B cell (primary cell): ENCODE measurements at regions not wholly inside any gene's neighbourhood (a gene's known extent, or its start where the extent isn't known, plus 50 kb on each side); places are given as distances from the start of the nearest gene placed in this dataset.

Experiments used
- ATAC-seq: fragments of 200-7000 bp; cut with Tn5 transposase; one replicate; pipeline ENCODE4 v1.10.0; 2021; ENCODE audit warnings: low read depth, mild to moderate bottlenecking, moderate number of reproducible peaks, moderate library complexity
- CTCF ChIA-PET: fragments of 350-600 bp; sonication (Branson Sonifier 250); formaldehyde crosslinking; loops from one replicate; lab custom pipeline; 2021; ENCODE audit warnings: antibody characterized with exemption, inconsistent platforms; lab: Charles Lee
- POLR2A ChIA-PET: fragments of 350-600 bp; sonication (Branson Sonifier 250); formaldehyde crosslinking; loops from one replicate; lab custom pipeline; 2021; ENCODE audit warnings: antibody characterized with exemption; lab: Charles Lee
- DNase-seq: peaks from one replicate; pipeline ENCODE4 v3.0.0; 2013
- H2AFZ ChIP-seq: 2 replicates; pipeline ENCODE4 v1.6.1; 2012; ENCODE audit warnings: mild to moderate bottlenecking, low read depth, low read length; ENCODE audit not compliant: insufficient read depth, poor library complexity, severe bottlenecking
- H3K27ac ChIP-seq, 2 donors: 1 replicate in 1 of 2; 2 replicates in 1 of 2; pipeline ENCODE4 v1.5.1; 2012 to 2013; ENCODE audit warnings: low read length in 2 of 2, mild to moderate bottlenecking in 2 of 2, moderate library complexity in 1 of 2
- H3K27me3 ChIP-seq, 4 experiments: fragments of 200-600 bp in 1 of 4; sonication (generic) in 1 of 4; replicated peaks in 1 of 4; 1 replicate in 2 of 4; 2 replicates in 2 of 4; pipeline versions ENCODE4 v1.6.1 to v1.7.0; 2013 to 2016; ENCODE audit warnings: low read length in 3 of 4, mild to moderate bottlenecking in 2 of 4, mixed read lengths in 1 of 4, moderate library complexity in 1 of 4; ENCODE audit not compliant: insufficient read depth in 4 of 4, control insufficient read depth in 3 of 4; ENCODE audit errors: control extremely low read depth in 1 of 4
- H3K36me3 ChIP-seq, 2 experiments: replicated peaks in 1 of 2; 1 replicate in 1 of 2; 2 replicates in 1 of 2; pipeline versions ENCODE4 v1.6.1 to v1.7.1; 2013; ENCODE audit warnings: low read length in 1 of 2; ENCODE audit not compliant: insufficient read depth in 2 of 2, control insufficient read depth in 1 of 2; ENCODE audit errors: control extremely low read depth in 1 of 2, extremely low read depth in 1 of 2
- H3K4me1 ChIP-seq, 2 donors: fragments of 200-600 bp in 1 of 2; sonication (generic) in 1 of 2; 1 replicate in 1 of 2; 2 replicates in 1 of 2; pipeline versions ENCODE4 v1.5.1 to v1.6.1; 2013 to 2017; ENCODE audit warnings: low read length in 2 of 2; ENCODE audit not compliant: control insufficient read depth in 2 of 2, insufficient read depth in 2 of 2
- H3K4me2 ChIP-seq: replicated peaks from 2 replicates; pipeline ENCODE3; 2012; ENCODE audit warnings: mild to moderate bottlenecking, low read depth, low read length; ENCODE audit not compliant: poor library complexity, severe bottlenecking
- H3K4me3 ChIP-seq, 5 experiments: fragments of 200-600 bp in 1 of 5; sonication (generic) in 1 of 5; 1 replicate in 3 of 5; 2 replicates in 2 of 5; pipeline versions ENCODE4 v1.5.1 to v1.7.0; 2011 to 2016; ENCODE audit warnings: low read length in 4 of 5, mild to moderate bottlenecking in 4 of 5, low read depth in 2 of 5, control low read depth in 1 of 5, moderate library complexity in 1 of 5; ENCODE audit not compliant: insufficient read depth in 1 of 5; ENCODE audit errors: control extremely low read depth in 1 of 5, extremely low read depth in 1 of 5
- H3K79me2 ChIP-seq: fragments of 200-600 bp; sonication (generic); one replicate; pipeline ENCODE4 v1.6.0; 2016; ENCODE audit warnings: low read length; ENCODE audit not compliant: control insufficient read depth, insufficient read depth
- H3K9ac ChIP-seq: fragments of 200-600 bp; sonication (generic); 2 replicates; pipeline ENCODE4 v1.6.1; 2017; ENCODE audit warnings: mild to moderate bottlenecking, low read length, moderate library complexity
- H3K9me3 ChIP-seq, 3 donors: one replicate each; pipeline versions ENCODE4 v1.6.1 to v1.7.1; 2013; ENCODE audit warnings: low read length in 2 of 3; ENCODE audit not compliant: control insufficient read depth in 2 of 3, insufficient read depth in 1 of 3; ENCODE audit errors: control extremely low read depth in 1 of 3
- H4K20me1 ChIP-seq: 2 replicates; pipeline ENCODE4 v1.6.0; 2012; ENCODE audit warnings: mild to moderate bottlenecking, low read length; ENCODE audit not compliant: insufficient read depth, control insufficient read depth, poor library complexity, severe bottlenecking
- H3K27ac Mint-ChIP-seq: one replicate; pipeline ENCODE4 v1.8.0; 2021; ENCODE audit warnings: mixed read lengths
- H3K27me3 Mint-ChIP-seq: one replicate; pipeline ENCODE4 v1.8.0; 2021; ENCODE audit warnings: mixed read lengths
- H3K4me1 Mint-ChIP-seq: one replicate; pipeline ENCODE4 v1.8.0; 2021; ENCODE audit warnings: mixed read lengths
- H3K4me3 Mint-ChIP-seq: one replicate; pipeline ENCODE4 v1.8.0; 2021; ENCODE audit warnings: mixed read lengths
- H3K9me3 Mint-ChIP-seq: one replicate; pipeline ENCODE4 v1.8.0; 2022; ENCODE audit warnings: mixed read lengths; ENCODE audit not compliant: insufficient read depth
- CTCF ChIP-seq: fragments of 200-600 bp; IDR thresholded peaks from one replicate; pipeline ENCODE4 v1.8.0; 2022; ENCODE audit warnings: antibody characterized with exemption, mild to moderate bottlenecking
- EZH2 ChIP-seq: IDR thresholded peaks from 2 replicates; pipeline ENCODE4 v1.6.1; 2012; ENCODE audit warnings: borderline replicate concordance, low read depth, mild to moderate bottlenecking, moderate library complexity, low read length; ENCODE audit not compliant: insufficient read depth, poor library complexity, severe bottlenecking
- WGBS: methylation state at CpG from one replicate; pipeline ENCODE4 v1.1.5; 2013; ENCODE audit warnings: missing lambda C conversion rate; ENCODE audit not compliant: insufficient coverage; 5-methylcytosine and 5-hydroxymethylcytosine counted together
- intact Hi-C: fragments of 100-400 bp; cut with micrococcal nuclease; formaldehyde crosslinking; loops from one replicate; pipeline ENCODE4 v1.10.0; 2022

DNA sequence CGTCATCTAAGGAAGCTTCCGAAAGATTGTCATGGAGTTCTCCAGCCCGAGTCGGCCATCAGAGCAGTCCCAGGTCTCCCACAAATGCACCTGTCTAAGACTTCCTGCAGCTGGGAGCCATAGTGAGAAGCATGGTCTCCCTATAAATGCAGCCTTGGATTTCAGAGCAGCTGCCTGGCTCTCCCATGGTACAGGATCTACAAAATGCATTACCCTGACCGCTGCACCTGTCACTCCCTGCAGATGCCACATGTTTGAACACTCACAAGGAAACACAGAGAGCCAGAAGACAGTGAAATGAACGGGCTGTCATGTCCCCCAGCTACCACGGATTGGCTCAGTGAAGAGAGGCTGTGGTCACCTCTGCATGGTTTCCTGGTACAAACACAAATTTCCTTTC lies 702.7 kb downstream of the MED13L start:
- H3K9me3 Mint-ChIP-seq = peaks cover 4% of the 10 kb centered on the region
- H2AFZ ChIP-seq = no peak overlapping the region
- TF ChIP-seq EZH2 = no peak
- no peak for TF ChIP-seq CTCF

GRCh38 chr12:115572440-115572839 lies 705.1 kb downstream of the MED13L start:
- Histone ChIP-seq H3K9ac (no peak overlapping the region), H4K20me1 (no peaks in the 10 kb centered on the region), H3K4me2 (no peak overlapping the region), H3K4me1 (no peaks in the 10 kb centered on the region), H2AFZ (no peak overlapping the region), H3K36me3 (no peaks in the 10 kb centered on the region), H3K9me3 (peaks cover 0 to 2% (median 0%) of the 10 kb centered on the region in 3 donors), H3K27me3 (no peaks in the 10 kb centered on the region), H3K27ac (no peak overlapping the region), H3K79me2 (no peaks in the 10 kb centered on the region), H3K4me3 (no peak overlapping the region)
- DNase-seq (no peak), ATAC-seq (no peak)
- Mint-ChIP-seq H3K27me3 (peaks cover 3% of the 10 kb centered on the region), H3K9me3 (peaks cover 3% of the 10 kb centered on the region), H3K4me3 (no peak overlapping the region), H3K4me1 (no peaks in the 10 kb centered on the region), H3K27ac (no peak overlapping the region)
- CTCF ChIA-PET = no interaction called here
- TF ChIP-seq CTCF = no peak
- TF ChIP-seq EZH2 = no peak
- POLR2A ChIA-PET = no interaction called here
- intact Hi-C loops = no loop called here
- WGBS = 100% methylated on average over 2 of the region's 2 CpGs

More for the DNA sequence above, 702.7 kb downstream of the MED13L start:
- no peaks in the 10 kb centered on the region for H4K20me1 ChIP-seq
- no peak overlapping the region for H3K27ac ChIP-seq
- H3K4me1 ChIP-seq = no peaks in the 10 kb centered on the region
- no peak overlapping the region for H3K9ac ChIP-seq
- no peak overlapping the region for H3K4me2 ChIP-seq
- no peaks in the 10 kb centered on the region for H3K27me3 ChIP-seq
- DNase-seq = no peak
- intact Hi-C loops = no loop called here
- no peak overlapping the region for H3K27ac Mint-ChIP-seq
- no peak overlapping the region for H3K4me3 ChIP-seq
- H3K27me3 Mint-ChIP-seq = peaks cover 6% of the 10 kb centered on the region
- 58% methylated on average over 7 of the region's 7 CpGs for whole genome bisulfite sequencing
- no peak overlapping the region for H3K4me3 Mint-ChIP-seq
- no peaks in the 10 kb centered on the region for H3K79me2 ChIP-seq
- ChIA-PET CTCF (no interaction called here), POLR2A (no interaction called here)
- H3K4me1 Mint-ChIP-seq = no peaks in the 10 kb centered on the region
- no peak for ATAC-seq
- peaks cover 0 to 2% (median 0%) of the 10 kb centered on the region in 3 donors for H3K9me3 ChIP-seq
- no peaks in the 10 kb centered on the region for H3K36me3 ChIP-seq
